ENCODE measurements at regions not wholly inside any gene's neighbourhood (a gene's known extent, or its start where the extent isn't known, plus 50 kb on each side); places are given as distances from the start of the nearest gene placed in this dataset.
"Not testable (repeated sequence)": the region's sequence is repeated elsewhere in the genome, so short reads cannot be mapped to it uniquely, and the experiment has no call there.

- intact Hi-C loops (cut with DNase I); H3K27ac ChIP-seq; H3K27me3 ChIP-seq; H3K9me3 ChIP-seq; H3K4me1 ChIP-seq; H3K4me3 ChIP-seq; H3K36me3 ChIP-seq: not testable (repeated sequence)
- peak; percentile 58 for DNase-seq
- WGBS, 2 donors, result 67 to 80% methylated on average over 1 of the region's 1 CpG
Measured at GRCh38 chr22:11690170-11690569, 3837.8 kb upstream of the OR11H1 start.

DNA sequence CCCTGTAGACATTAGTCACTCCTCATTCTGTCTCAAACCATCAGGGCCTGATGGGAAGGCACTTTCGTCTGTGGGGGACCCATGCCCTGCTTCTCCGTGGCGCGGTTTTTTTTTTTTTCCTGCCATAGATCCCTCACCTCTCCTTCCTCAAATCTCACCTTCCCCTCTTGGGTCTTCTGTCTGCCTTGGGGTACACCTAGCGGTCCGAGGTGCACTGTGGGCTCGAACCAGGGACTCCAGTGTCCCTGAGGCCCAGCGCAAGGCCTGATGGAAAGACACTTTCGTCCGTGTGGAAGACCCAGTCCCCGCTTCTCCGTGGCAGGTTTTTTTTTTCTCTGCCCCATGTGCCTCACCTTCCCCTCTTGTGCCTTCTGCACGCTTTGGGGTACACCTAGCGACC lies 3824.4 kb upstream of the OR11H1 start:
- DNase-seq; H3K36me3 ChIP-seq; H3K4me3 ChIP-seq; H3K9me3 ChIP-seq; H3K27me3 ChIP-seq; H3K27ac ChIP-seq; intact Hi-C loops (cut with DNase I); H3K4me1 ChIP-seq: not testable (repeated sequence)
- WGBS, 2 donors, result 61 to 81% methylated on average over 10 of the region's 14 CpGs

- H3K9me3 ChIP-seq; H3K27ac ChIP-seq; H3K4me3 ChIP-seq; H3K36me3 ChIP-seq; H3K4me1 ChIP-seq; intact Hi-C loops (cut with DNase I); DNase-seq; H3K27me3 ChIP-seq: not testable (repeated sequence)
- 84 to 88% methylated on average over 15 to 19 of the region's 35 CpGs for WGBS, 2 donors
Measured at GRCh38 chr22:11706826-11707225, 3821.2 kb upstream of the OR11H1 start.

Measured in sigmoid colon (tissue), 6 donors.